H9 (cell line): ENCODE measurements at regions not wholly inside any gene's neighbourhood (a gene's known extent, or its start where the extent isn't known, plus 50 kb on each side); places are given as distances from the start of the nearest gene placed in this dataset.

Experiments
- DNase-seq: peaks from one replicate; pipeline ENCODE4 v3.0.0-alpha.2; 2017
- H2AFZ ChIP-seq: one replicate; pipeline ENCODE4 v1.6.1; 2013; ENCODE audit warnings: mild to moderate bottlenecking, low read length, control low read depth, moderate library complexity
- H2AK5ac ChIP-seq: 2 replicates; pipeline ENCODE4 v1.6.1; 2013; ENCODE audit warnings: low read length, control low read depth, mixed read lengths; ENCODE audit not compliant: insufficient read length
- H2BK120ac ChIP-seq: one replicate; pipeline ENCODE4 v1.6.1; 2013; ENCODE audit warnings: low read depth, mild to moderate bottlenecking, low read length, control low read depth, inconsistent platforms; ENCODE audit not compliant: poor library complexity, severe bottlenecking
- H2BK12ac ChIP-seq: 2 replicates; pipeline ENCODE4 v1.6.1; 2013; ENCODE audit warnings: low read length, control low read depth, mixed read lengths, low read depth; ENCODE audit not compliant: insufficient read length
- H2BK15ac ChIP-seq: 2 replicates; pipeline ENCODE4 v1.6.1; 2013; ENCODE audit warnings: low read depth, low read length, control low read depth
- H2BK20ac ChIP-seq: one replicate; pipeline ENCODE4 v1.6.1; 2013; ENCODE audit warnings: low read depth, mild to moderate bottlenecking, low read length, control low read depth, inconsistent platforms; ENCODE audit not compliant: poor library complexity, severe bottlenecking
- H2BK5ac ChIP-seq: 2 replicates; pipeline ENCODE4 v1.6.1; 2013; ENCODE audit warnings: low read length, control low read depth, mixed read lengths; ENCODE audit not compliant: insufficient read length
- H3K14ac ChIP-seq: 2 replicates; pipeline ENCODE4 v1.6.1; 2013; ENCODE audit warnings: low read length, control low read depth; ENCODE audit not compliant: insufficient read depth
- H3K18ac ChIP-seq: 2 replicates; pipeline ENCODE4 v1.6.1; 2013; ENCODE audit warnings: low read depth, mild to moderate bottlenecking, mixed read lengths, low read length, control low read depth; ENCODE audit not compliant: insufficient read length
- H3K23ac ChIP-seq: 2 replicates; pipeline ENCODE4 v1.6.1; 2013; ENCODE audit warnings: low read length, control low read depth, mixed read lengths, low read depth; ENCODE audit not compliant: insufficient read length
- H3K23me2 ChIP-seq: 2 replicates; pipeline ENCODE4 v1.6.1; 2013; ENCODE audit warnings: low read depth, mild to moderate bottlenecking, mixed read lengths, low read length, control low read depth; ENCODE audit not compliant: insufficient read length, poor library complexity, severe bottlenecking
- H3K27ac ChIP-seq: 2 replicates; pipeline ENCODE4 v1.5.1; 2013; ENCODE audit warnings: low read length, control low read depth, mixed read lengths, low read depth; ENCODE audit not compliant: insufficient read length
- H3K27me3 ChIP-seq: 2 replicates; pipeline ENCODE4 v1.6.1; 2013; ENCODE audit warnings: low read length, control low read depth, inconsistent platforms; ENCODE audit not compliant: insufficient read depth
- H3K4ac ChIP-seq: 2 replicates; pipeline ENCODE4 v1.6.1; 2013; ENCODE audit warnings: low read depth, mild to moderate bottlenecking, control low read depth, inconsistent platforms, low read length, moderate library complexity
- H3K4me1 ChIP-seq: 2 replicates; pipeline ENCODE4 v1.6.1; 2013; ENCODE audit warnings: low read length, control low read depth, inconsistent platforms; ENCODE audit not compliant: insufficient read depth
- H3K4me2 ChIP-seq: 2 replicates; pipeline ENCODE4 v1.6.1; 2013; ENCODE audit warnings: low read length, control low read depth, mixed read lengths; ENCODE audit not compliant: insufficient read length, insufficient read depth
- H3K56ac ChIP-seq: 2 replicates; pipeline ENCODE4 v1.6.1; 2013; ENCODE audit warnings: low read depth, mild to moderate bottlenecking, mixed read lengths, low read length, control low read depth; ENCODE audit not compliant: insufficient read length
- H3K79me1 ChIP-seq: 2 replicates; pipeline ENCODE4 v1.6.1; 2013; ENCODE audit warnings: low read depth, mild to moderate bottlenecking, moderate library complexity, low read length, control low read depth, inconsistent platforms; ENCODE audit not compliant: insufficient read depth, poor library complexity, severe bottlenecking
- H3K79me2 ChIP-seq: 2 replicates; pipeline ENCODE4 v1.6.1; 2013; ENCODE audit warnings: low read length, control low read depth, inconsistent platforms; ENCODE audit not compliant: insufficient read depth
- H3K9ac ChIP-seq: 2 replicates; pipeline ENCODE4 v1.6.1; 2013; ENCODE audit warnings: low read length, control low read depth, mixed read lengths; ENCODE audit not compliant: insufficient read length; ENCODE audit errors: extremely low read depth
- H3K9me3 ChIP-seq: one replicate; pipeline ENCODE4 v1.6.1; 2013; ENCODE audit warnings: low read depth, low read length, inconsistent platforms; ENCODE audit not compliant: control insufficient read depth
- H3T11ph ChIP-seq: one replicate; pipeline ENCODE4 v1.6.1; 2013; ENCODE audit warnings: mild to moderate bottlenecking, low read length, control low read depth, inconsistent platforms
- H4K20me1 ChIP-seq: one replicate; pipeline ENCODE4 v1.6.1; 2013; ENCODE audit not compliant: control insufficient read depth, insufficient read length, insufficient read depth
- H4K5ac ChIP-seq: 2 replicates; pipeline ENCODE4 v1.6.1; 2013; ENCODE audit warnings: low read depth, mild to moderate bottlenecking, mixed read lengths, low read length, control low read depth; ENCODE audit not compliant: insufficient read length
- H4K8ac ChIP-seq: replicated peaks from 2 replicates; pipeline ENCODE4 v1.6.1; 2013; ENCODE audit warnings: low read length, control low read depth, mixed read lengths, low read depth; ENCODE audit not compliant: insufficient read length
- H4K91ac ChIP-seq: 2 replicates; pipeline ENCODE4 v1.6.1; 2013; ENCODE audit warnings: low read depth, mild to moderate bottlenecking, moderate library complexity, mixed read lengths, low read length, control low read depth; ENCODE audit not compliant: insufficient read length
- H3K27ac Mint-ChIP-seq, 3 experiments: 2 replicates in 2 of 3; 3 replicates in 1 of 3; pipeline ENCODE4 v1.8.0; 2020 to 2021; ENCODE audit warnings: mixed read lengths in 3 of 3, mild to moderate bottlenecking in 1 of 3, moderate library complexity in 1 of 3
- H3K27me3 Mint-ChIP-seq: 2 replicates; pipeline ENCODE4 v1.8.0; 2021; ENCODE audit warnings: low read depth, mild to moderate bottlenecking, moderate library complexity, mixed read lengths
- H3K36me3 Mint-ChIP-seq, 3 experiments: 2 replicates in 2 of 3; 3 replicates in 1 of 3; pipeline ENCODE4 v1.8.0; 2020 to 2021; ENCODE audit warnings: low read depth in 3 of 3, mixed read lengths in 3 of 3; ENCODE audit not compliant: insufficient read depth in 1 of 3
- H3K4me1 Mint-ChIP-seq, 2 experiments: 2 replicates each; pipeline ENCODE4 v1.8.0; 2020; ENCODE audit warnings: mixed read lengths in 2 of 2
- H3K4me3 Mint-ChIP-seq, 2 experiments: 2 replicates in 1 of 2; 3 replicates in 1 of 2; pipeline ENCODE4 v1.8.0; 2020 to 2021; ENCODE audit warnings: mild to moderate bottlenecking in 2 of 2, mixed read lengths in 2 of 2, moderate library complexity in 1 of 2
- H3K9me3 Mint-ChIP-seq, 2 experiments: 2 replicates in 1 of 2; 3 replicates in 1 of 2; pipeline ENCODE4 v1.8.0; 2020; ENCODE audit warnings: mild to moderate bottlenecking in 2 of 2, mixed read lengths in 2 of 2, moderate library complexity in 1 of 2
- CTCF ChIP-seq: fragments of 200-600 bp; sonication (generic); conservative IDR thresholded peaks from 3 replicates; pipeline ENCODE4 v1.8.0; 2021; ENCODE audit warnings: antibody characterized with exemption, mild to moderate bottlenecking
- WGBS: extraction: QIAGEN DNeasy Blood & Tissue Kit; methylation state at CpG from one replicate; pipeline ENCODE4 v1.1.7; 2013; ENCODE audit warnings: missing lambda C conversion rate, low lambda C conversion rate, mixed read lengths; ENCODE audit not compliant: insufficient read length; ENCODE audit errors: extremely low coverage; 5-methylcytosine and 5-hydroxymethylcytosine counted together

- no peak overlapping the region for H3K27ac ChIP-seq
- no peak overlapping the region for H3K4ac ChIP-seq
- no peaks in the 10 kb centered on the region for H3K79me2 ChIP-seq
- H3K27me3 Mint-ChIP-seq: no peaks in the 10 kb centered on the region; the same call in 1 of the 2 replicates
- no peak overlapping the region for H4K5ac ChIP-seq
- H2BK120ac ChIP-seq: no peak overlapping the region
- H3K56ac ChIP-seq: no peak overlapping the region
- no peak overlapping the region for H3K18ac ChIP-seq
- H3K23ac ChIP-seq: no peak overlapping the region
- TF ChIP-seq CTCF: no peak
- no peaks in the 10 kb centered on the region for H3K79me1 ChIP-seq
- no peak overlapping the region for H3T11ph ChIP-seq
- H3K36me3 Mint-ChIP-seq: peaks cover 15 to 32% (median 17%) of the 10 kb centered on the region in 3 experiments; a peak in 6 of 7 replicates
- H3K27ac Mint-ChIP-seq: peak overlapping the region in 2 of 3 experiments; percentile 8 to 71; a peak in 3 of 7 replicates
- H4K8ac ChIP-seq: no peak overlapping the region
- H3K4me3 Mint-ChIP-seq: no peak overlapping the region
- H2BK15ac ChIP-seq: no peak overlapping the region
- H2BK12ac ChIP-seq: no peak overlapping the region
- no CpG with 5 or more reads among the region's 10 CpGs for WGBS
- no peaks in the 10 kb centered on the region for H3K9me3 Mint-ChIP-seq
- H4K20me1 ChIP-seq: no peaks in the 10 kb centered on the region
- no peak overlapping the region for H2AK5ac ChIP-seq
- H4K91ac ChIP-seq: no peak overlapping the region
- no peak overlapping the region for H2AFZ ChIP-seq
- H3K4me1 Mint-ChIP-seq: peaks cover 6 to 17% of the 10 kb centered on the region in 2 experiments; a peak in 2 of 4 replicates
- no peaks in the 10 kb centered on the region; the same call in 1 of the 2 replicates for H3K4me1 ChIP-seq
- H3K9ac ChIP-seq: no peak overlapping the region
- H3K14ac ChIP-seq: no peak overlapping the region
- no peak overlapping the region for H2BK20ac ChIP-seq
- H3K23me2 ChIP-seq: no peaks in the 10 kb centered on the region
- no peak overlapping the region for H2BK5ac ChIP-seq
- no peak overlapping the region for H3K4me2 ChIP-seq
- H3K9me3 ChIP-seq: no peaks in the 10 kb centered on the region
- DNase-seq: no peak
- H3K27me3 ChIP-seq: no peaks in the 10 kb centered on the region
These were observed 59.4 kb upstream of the FOXN3 start for GRCh38 chr14:89476354-89476896.
